Caco-2 (cell line): ENCODE measurements at regions not wholly inside any gene's neighbourhood (a gene's known extent, or its start where the extent isn't known, plus 50 kb on each side); places are given as distances from the start of the nearest gene placed in this dataset.

Source experiments
- BruUV-seq: library from RNA; stranded (reverse); fragments of 400-500 nt; replicated peaks from 2 replicates; lab custom pipeline; 2021; lab: Mats Ljungman, UMichigan
- CTCF ChIA-PET: fragments of 300-600 bp; sonication (Branson Sonifier 250); formaldehyde crosslinking; loops from one replicate; lab custom pipeline; 2022; ENCODE audit warnings: antibody characterized with exemption; lab: Charles Lee
- POLR2A ChIA-PET: fragments of 300-600 bp; sonication (Branson Sonifier 250); formaldehyde crosslinking; loops from one replicate; lab custom pipeline; 2022; ENCODE audit warnings: antibody characterized with exemption; lab: Charles Lee
- DNase-seq, 2 experiments: peaks; one replicate each; pipeline versions ENCODE4 v3.0.0 to v3.0.0-alpha.2; 2020 to 2022
- H3K27me3 ChIP-seq: replicated peaks from 2 replicates; pipeline ENCODE4 v1.6.0; 2011; ENCODE audit warnings: low read length; ENCODE audit not compliant: control insufficient read depth, insufficient read depth
- H3K36me3 ChIP-seq: 2 replicates; pipeline ENCODE4 v1.5.1; 2011; ENCODE audit warnings: low read length; ENCODE audit not compliant: control insufficient read depth, insufficient read depth
- H3K4me1 ChIP-seq: fragments of 250-450 bp; sonication (Bioruptor Pico); 2 replicates; pipeline ENCODE4 v1.5.1; 2020; ENCODE audit warnings: mild to moderate bottlenecking
- H3K4me3 ChIP-seq: 2 replicates; pipeline ENCODE4 v1.5.1; 2011; ENCODE audit warnings: low read depth, mild to moderate bottlenecking, control low read depth, low read length
- H3K9me3 ChIP-seq: fragments of 250-450 bp; sonication (Bioruptor Pico); 2 replicates; pipeline ENCODE4 v1.5.1; 2020; ENCODE audit warnings: mild to moderate bottlenecking, moderate library complexity
- H3K27ac Mint-ChIP-seq: one replicate; pipeline ENCODE4 v1.8.0; 2022; ENCODE audit warnings: mixed read lengths; ENCODE audit not compliant: unreplicated experiment
- H3K27me3 Mint-ChIP-seq: one replicate; pipeline ENCODE4 v1.8.0; 2022; ENCODE audit warnings: mixed read lengths; ENCODE audit not compliant: insufficient read depth, unreplicated experiment
- H3K36me3 Mint-ChIP-seq: one replicate; pipeline ENCODE4 v1.8.0; 2022; ENCODE audit warnings: mild to moderate bottlenecking, mixed read lengths; ENCODE audit not compliant: insufficient read depth, unreplicated experiment
- H3K4me1 Mint-ChIP-seq: one replicate; pipeline ENCODE4 v1.8.0; 2022; ENCODE audit warnings: low read depth, mixed read lengths; ENCODE audit not compliant: unreplicated experiment
- H3K4me3 Mint-ChIP-seq: one replicate; pipeline ENCODE4 v1.8.0; 2022; ENCODE audit warnings: mild to moderate bottlenecking, moderate library complexity, mixed read lengths; ENCODE audit not compliant: unreplicated experiment
- H3K9me3 Mint-ChIP-seq: one replicate; pipeline ENCODE4 v1.8.0; 2022; ENCODE audit warnings: mixed read lengths; ENCODE audit not compliant: unreplicated experiment
- intact Hi-C: fragments of 100-400 bp; cut with micrococcal nuclease; formaldehyde crosslinking; loops from one replicate; pipeline ENCODE4 v1.10.0; 2022; ENCODE audit not compliant: unreplicated experiment
- TF ChIP-seq, protein P1 (sequence below), 2 experiments: fragments of 200-600 bp in 1 of 2; IDR thresholded peaks; 1 replicate in 1 of 2; 2 replicates in 1 of 2; pipeline versions ENCODE4 v1.5.1 to v1.8.0; 2011 to 2022; ENCODE audit warnings: antibody characterized with exemption in 1 of 2, control low read depth in 1 of 2, inconsistent platforms in 1 of 2, low read depth in 1 of 2, low read length in 1 of 2, mild to moderate bottlenecking in 1 of 2, moderate library complexity in 1 of 2; ENCODE audit not compliant: insufficient read depth in 1 of 2, severe bottlenecking in 1 of 2, unreplicated experiment in 1 of 2

DNA sequence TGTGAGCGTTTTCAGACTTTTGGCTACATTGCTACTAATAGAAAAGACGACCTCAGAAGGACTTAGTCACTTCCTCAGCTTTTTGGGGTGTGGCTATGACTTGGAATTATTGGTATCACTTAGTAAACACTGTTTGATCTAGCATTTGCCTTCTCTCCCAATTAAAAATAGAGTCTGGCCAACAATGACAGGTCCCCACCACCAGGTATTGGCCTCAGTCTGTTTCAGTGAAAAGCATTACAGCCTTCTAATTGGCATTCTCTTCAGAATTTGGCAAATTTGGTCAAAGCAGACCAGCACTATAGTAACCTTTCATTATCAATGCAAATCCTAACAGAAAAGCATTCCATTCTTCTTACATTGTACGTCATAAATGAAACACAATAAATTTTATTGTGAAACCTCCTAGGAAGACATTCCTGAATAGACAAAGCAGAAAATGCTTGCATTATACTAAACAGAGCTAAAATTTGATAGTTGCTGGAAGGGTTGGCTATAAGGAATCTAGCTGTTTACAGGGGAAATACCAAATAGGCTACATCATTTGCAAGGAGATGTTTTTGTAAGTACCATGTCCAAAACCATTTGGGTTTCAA is 613.9 kb downstream of the IRS1 start:
- intact Hi-C loops: no loop called here
- no peaks in the 10 kb centered on the region for H3K27me3 ChIP-seq
- ChIA-PET CTCF (no interaction called here), POLR2A (no interaction called here)
- Mint-ChIP-seq H3K27me3 (no peaks in the 10 kb centered on the region), H3K36me3 (no peaks in the 10 kb centered on the region), H3K4me3 (no peak overlapping the region), H3K9me3 (peaks cover 30% of the 10 kb centered on the region), H3K4me1 (peaks cover 12% of the 10 kb centered on the region), H3K27ac (no peak overlapping the region)
- H3K4me3 ChIP-seq: no peak overlapping the region
- TF ChIP-seq, protein P1, sequence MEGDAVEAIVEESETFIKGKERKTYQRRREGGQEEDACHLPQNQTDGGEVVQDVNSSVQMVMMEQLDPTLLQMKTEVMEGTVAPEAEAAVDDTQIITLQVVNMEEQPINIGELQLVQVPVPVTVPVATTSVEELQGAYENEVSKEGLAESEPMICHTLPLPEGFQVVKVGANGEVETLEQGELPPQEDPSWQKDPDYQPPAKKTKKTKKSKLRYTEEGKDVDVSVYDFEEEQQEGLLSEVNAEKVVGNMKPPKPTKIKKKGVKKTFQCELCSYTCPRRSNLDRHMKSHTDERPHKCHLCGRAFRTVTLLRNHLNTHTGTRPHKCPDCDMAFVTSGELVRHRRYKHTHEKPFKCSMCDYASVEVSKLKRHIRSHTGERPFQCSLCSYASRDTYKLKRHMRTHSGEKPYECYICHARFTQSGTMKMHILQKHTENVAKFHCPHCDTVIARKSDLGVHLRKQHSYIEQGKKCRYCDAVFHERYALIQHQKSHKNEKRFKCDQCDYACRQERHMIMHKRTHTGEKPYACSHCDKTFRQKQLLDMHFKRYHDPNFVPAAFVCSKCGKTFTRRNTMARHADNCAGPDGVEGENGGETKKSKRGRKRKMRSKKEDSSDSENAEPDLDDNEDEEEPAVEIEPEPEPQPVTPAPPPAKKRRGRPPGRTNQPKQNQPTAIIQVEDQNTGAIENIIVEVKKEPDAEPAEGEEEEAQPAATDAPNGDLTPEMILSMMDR (IDR thresholded peaks at IDR 0.05; ENCODE audit: insufficient read depth in 1 of 2, low read depth in 1 of 2, low read length in 1 of 2, severe bottlenecking in 1 of 2, unreplicated experiment in 1 of 2): no peak
- no TSS peak for BruUV-seq
- H3K36me3 ChIP-seq: no peaks in the 10 kb centered on the region
- peaks cover 6% of the 10 kb centered on the region; the same call in 1 of the 2 replicates for H3K4me1 ChIP-seq
- no peaks in the 10 kb centered on the region for H3K9me3 ChIP-seq
- DNase-seq: no peak

DNA sequence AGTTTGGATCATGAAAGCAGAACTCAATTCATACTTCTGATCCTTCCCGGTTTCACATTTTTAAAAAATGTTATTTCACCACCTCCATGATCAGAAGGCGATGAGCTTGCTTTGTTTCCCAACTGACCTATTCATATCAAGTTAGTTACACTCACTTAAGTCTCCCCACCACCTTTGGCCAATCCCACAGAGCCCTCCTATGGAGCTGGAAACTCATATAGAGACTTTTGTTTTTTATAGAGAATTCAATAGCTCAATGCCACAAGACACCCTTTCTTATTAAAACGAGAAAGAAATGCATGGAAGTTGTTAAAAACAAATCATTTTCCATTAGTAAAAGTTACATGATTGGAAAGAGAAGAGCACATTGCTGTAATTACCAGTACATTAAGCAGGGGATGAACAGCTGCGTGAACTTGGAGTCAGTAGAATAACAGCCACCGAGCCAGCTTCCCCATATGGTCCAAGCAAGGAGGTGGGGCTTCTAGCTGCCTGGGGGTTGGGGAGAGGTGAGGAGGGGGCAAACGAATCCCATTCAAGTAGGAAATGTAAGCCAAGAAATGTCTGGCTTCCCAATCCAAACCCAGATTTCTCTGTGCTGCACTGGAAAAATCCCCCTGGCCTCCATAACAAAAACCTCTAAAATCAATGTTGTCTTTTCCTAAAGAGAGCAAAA is 614.5 kb downstream of the IRS1 start:
- H3K27me3 ChIP-seq: no peaks in the 10 kb centered on the region
- no peaks in the 10 kb centered on the region for H3K9me3 ChIP-seq
- Mint-ChIP-seq H3K36me3 (no peaks in the 10 kb centered on the region), H3K9me3 (peaks cover 30% of the 10 kb centered on the region), H3K4me1 (peaks cover 12% of the 10 kb centered on the region), H3K4me3 (no peak overlapping the region), H3K27ac (no peak overlapping the region), H3K27me3 (no peaks in the 10 kb centered on the region)
- no peak overlapping the region for H3K4me3 ChIP-seq
- intact Hi-C loops: no loop called here
- H3K4me1 ChIP-seq: peaks cover 6% of the 10 kb centered on the region; the same call in 1 of the 2 replicates
- ChIA-PET POLR2A (no interaction called here), CTCF (no interaction called here)
- no TSS peak for BruUV-seq
- TF ChIP-seq, protein P1 (IDR thresholded peaks at IDR 0.05; ENCODE audit: insufficient read depth in 1 of 2, low read depth in 1 of 2, low read length in 1 of 2, severe bottlenecking in 1 of 2, unreplicated experiment in 1 of 2): no peak
- no peaks in the 10 kb centered on the region for H3K36me3 ChIP-seq
- no peak for DNase-seq

DNA sequence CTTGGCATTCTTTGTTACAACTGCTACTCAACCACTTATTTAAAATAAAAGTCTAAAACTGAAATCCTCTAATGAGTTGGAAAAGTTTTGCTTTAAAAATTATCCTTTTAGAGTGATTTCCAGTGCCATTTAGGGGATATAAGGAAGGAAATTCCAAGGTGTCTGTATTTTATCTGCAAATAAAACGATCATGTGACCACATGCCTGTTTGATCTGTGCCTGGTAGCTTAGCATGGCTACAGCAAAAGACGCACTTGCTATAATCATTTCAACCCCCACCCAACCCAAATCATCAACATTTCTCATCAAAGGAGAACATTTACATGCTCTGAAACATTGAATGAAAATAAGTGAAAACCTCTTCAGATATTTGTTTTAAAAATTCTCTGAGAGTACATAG is 615.1 kb downstream of the IRS1 start:
- Mint-ChIP-seq H3K27me3 (no peaks in the 10 kb centered on the region), H3K27ac (no peak overlapping the region), H3K4me3 (no peak overlapping the region), H3K4me1 (peaks cover 12% of the 10 kb centered on the region), H3K36me3 (no peaks in the 10 kb centered on the region), H3K9me3 (peaks cover 30% of the 10 kb centered on the region)
- Histone ChIP-seq H3K4me1 (peaks cover 6% of the 10 kb centered on the region; the same call in 1 of the 2 replicates), H3K4me3 (no peak overlapping the region), H3K27me3 (no peaks in the 10 kb centered on the region), H3K9me3 (no peaks in the 10 kb centered on the region), H3K36me3 (no peaks in the 10 kb centered on the region)
- TF ChIP-seq, protein P1 (IDR thresholded peaks at IDR 0.05; ENCODE audit: insufficient read depth in 1 of 2, low read depth in 1 of 2, low read length in 1 of 2, severe bottlenecking in 1 of 2, unreplicated experiment in 1 of 2): no peak
- ChIA-PET CTCF (no interaction called here), POLR2A (no interaction called here)
- no TSS peak for BruUV-seq
- intact Hi-C loops: no loop called here
- no peak for DNase-seq
